Right renal cortex interstitium (tissue), 3 donors: ENCODE measurements at regions not wholly inside any gene's neighbourhood (a gene's known extent, or its start where the extent isn't known, plus 50 kb on each side); places are given as distances from the start of the nearest gene placed in this dataset.

Experiments
- DNase-seq, 3 donors: peaks; one replicate each; pipeline ENCODE4 v3.0.0-alpha.2; 2013; ENCODE audit warnings: low read depth in 3 of 3, low spot score in 2 of 3

DNA sequence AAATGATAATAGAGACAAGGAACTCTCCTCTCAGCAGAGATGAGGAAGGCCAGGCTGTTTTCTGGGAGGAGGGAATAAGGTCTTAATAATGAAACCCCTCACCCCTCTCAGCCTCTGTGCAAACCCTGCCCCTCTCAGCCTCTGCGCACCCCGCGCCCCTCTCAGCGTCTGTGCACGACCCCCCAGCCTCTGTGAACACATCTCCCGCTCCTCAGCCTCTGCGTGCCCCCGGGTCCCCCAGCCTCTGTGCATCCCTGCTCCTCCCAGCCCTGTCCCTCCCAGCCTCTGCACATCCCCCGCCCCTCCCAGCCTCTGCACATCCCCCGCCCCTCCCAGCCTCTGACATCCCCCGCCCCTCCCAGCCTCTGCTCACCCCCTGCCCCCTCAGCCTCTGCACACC is 837.8 kb downstream of the TBC1D22A start:
- no peak for DNase-seq

DNA sequence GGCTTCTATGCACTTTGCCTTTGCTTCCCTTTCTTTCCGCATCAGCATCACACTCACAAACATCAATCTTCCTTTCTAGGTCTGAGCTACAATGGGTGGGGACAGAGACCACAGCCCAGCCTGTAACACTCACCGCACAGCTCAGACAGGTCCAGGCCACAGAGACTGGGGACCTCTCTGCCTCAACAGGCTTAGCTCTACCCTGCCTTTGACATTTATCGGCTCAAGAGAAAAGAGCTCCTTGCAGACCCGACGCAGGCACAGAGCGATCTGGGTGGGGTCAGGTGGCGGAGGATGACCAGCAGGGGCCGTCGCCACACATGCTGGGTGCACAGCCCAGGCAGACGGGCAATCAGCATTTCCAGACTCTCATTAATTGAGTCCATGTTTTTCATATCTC is 837.3 kb downstream of the TBC1D22A start:
- no peak for DNase-seq

- no peak for DNase-seq
Observed at GRCh38 chr22:47598864-47599263, 836.4 kb downstream of the TBC1D22A start.

- DNase-seq: no peak
Observed at GRCh38 chr22:47597041-47597440, 834.6 kb downstream of the TBC1D22A start.

- DNase-seq: no peak
Observed at GRCh38 chr22:47596176-47596690, 833.8 kb downstream of the TBC1D22A start.

GRCh38 chr22:47594836-47595521 is 832.5 kb downstream of the TBC1D22A start:
- DNase-seq: no peak

- no peak for DNase-seq
Observed at GRCh38 chr22:47593911-47594311, 831.5 kb downstream of the TBC1D22A start.

- no peak for DNase-seq
Observed at GRCh38 chr22:47593291-47593690, 830.8 kb downstream of the TBC1D22A start.

DNA sequence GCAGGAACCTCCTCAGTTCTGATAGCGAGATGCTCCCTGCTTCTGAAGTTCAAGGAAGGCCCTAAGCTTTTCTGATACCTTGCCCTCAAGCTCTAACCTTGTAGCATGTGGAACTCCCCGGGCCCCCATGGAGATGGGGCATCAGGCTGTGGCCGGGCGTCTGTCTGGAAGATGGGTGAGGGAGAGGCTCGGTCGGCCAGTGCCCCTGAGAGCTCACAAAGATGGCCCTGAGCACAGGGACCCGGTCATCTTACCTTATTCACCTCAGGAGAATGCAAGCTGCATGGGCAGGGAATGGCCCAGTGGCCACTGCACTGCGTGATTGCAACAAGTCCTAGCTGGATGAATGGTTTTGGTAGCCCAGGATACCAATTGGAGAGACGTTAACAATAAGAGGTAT is 830.3 kb downstream of the TBC1D22A start:
- no peak for DNase-seq

- DNase-seq: no peak
Observed at GRCh38 chr22:47591709-47592108, 829.3 kb downstream of the TBC1D22A start.

- DNase-seq: no peak
Observed at GRCh38 chr22:47591016-47591415, 828.6 kb downstream of the TBC1D22A start.

GRCh38 chr22:47589271-47590250 is 827.1 kb downstream of the TBC1D22A start:
- no peak for DNase-seq

DNA sequence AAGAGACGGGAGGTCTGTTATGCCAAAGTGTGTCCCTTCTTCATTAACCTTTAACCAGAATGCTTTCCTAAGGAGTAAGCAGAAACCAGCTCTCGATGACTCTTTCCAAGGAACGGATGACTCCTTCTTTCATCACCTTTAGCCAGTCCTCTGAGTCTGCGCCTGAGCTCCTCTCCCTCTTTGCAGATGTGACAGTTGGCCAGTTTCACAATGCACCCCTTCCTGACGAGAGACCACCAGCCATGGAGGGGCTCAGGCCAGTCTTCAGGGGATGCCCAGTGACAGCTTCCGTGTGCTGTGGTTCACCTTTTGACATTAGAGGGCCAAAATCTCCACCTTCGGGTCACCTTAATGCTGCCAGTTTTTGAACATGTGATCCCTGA is 826.1 kb downstream of the TBC1D22A start:
- DNase-seq: no peak

DNA sequence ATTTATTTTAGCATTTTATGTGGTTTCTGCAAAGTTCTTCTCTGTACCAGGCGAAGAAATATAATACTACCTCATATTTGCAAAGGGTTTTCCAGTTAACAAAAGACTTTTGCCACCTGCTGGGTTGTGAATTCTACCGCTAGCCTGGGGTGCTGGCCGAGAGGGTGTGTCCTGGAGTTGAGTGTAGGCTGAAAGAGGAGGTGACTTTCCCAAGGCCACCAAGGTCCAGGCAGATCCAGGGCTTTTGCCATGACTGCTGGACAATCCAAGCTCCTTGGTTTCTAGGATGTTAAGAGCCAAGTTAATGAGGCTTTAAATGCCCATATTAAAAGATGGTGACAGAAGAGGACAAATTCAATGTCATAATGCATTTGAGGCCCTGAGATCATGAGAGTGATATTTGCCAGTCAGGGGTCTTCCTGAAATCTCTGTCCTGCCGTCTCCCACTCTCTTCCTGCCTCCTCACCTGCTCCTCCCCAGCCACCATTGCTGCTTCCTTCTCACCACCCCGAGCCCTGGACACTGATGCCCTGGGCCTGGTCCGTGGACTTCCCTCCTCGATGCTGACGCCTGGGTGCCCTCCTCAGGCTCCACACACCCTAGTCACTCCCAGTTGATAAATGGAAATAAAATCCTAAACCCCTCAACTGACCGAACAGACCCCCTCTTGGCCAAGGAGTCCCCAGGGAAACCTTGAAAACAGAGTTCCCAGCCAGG is 825.6 kb downstream of the TBC1D22A start:
- DNase-seq: no peak

DNA sequence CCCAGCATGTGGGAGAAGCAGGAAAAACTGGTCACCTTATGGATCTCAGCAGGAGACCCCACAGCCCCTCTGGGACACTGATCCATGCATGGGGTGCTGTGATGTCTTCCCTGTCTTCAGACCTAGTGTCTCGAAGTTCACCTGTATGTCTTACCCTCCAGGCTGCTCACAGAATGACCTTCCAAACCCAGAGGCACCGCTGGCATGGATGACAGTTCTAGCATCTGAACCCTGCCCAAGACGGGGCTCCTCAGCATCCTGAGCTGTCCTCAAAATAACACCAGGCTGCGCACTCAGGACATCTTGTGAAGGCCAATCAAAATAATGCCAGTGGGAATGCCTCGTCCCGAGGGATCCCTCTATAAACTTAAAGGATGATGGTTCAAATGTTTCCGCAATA is 824.9 kb downstream of the TBC1D22A start:
- no peak for DNase-seq

DNA sequence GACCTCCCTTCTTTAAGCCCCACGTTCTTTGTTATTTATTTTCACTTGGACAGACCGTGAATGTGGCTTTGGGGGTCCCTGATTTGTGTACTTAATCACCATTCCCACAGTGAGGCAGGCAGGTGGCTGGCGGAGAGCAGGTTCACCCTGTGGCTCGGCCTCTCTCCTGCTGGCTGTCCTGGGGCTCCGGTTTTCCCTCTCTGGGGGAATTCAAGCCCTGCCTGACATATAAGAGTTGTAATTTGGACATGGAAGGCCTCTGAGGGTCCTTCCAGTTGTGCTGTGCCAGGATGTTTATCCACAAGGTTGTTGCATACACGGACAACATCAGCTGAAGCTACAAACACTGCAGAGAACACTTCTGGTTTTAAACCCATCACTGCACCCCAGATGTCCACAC is 824.5 kb downstream of the TBC1D22A start:
- no peak for DNase-seq

- no peak for DNase-seq
Observed at GRCh38 chr22:47586038-47586437, 823.6 kb downstream of the TBC1D22A start.

GRCh38 chr22:47583959-47584562 is 821.6 kb downstream of the TBC1D22A start:
- DNase-seq: no peak

GRCh38 chr22:47582067-47582466 is 819.6 kb downstream of the TBC1D22A start:
- DNase-seq: no peak

DNA sequence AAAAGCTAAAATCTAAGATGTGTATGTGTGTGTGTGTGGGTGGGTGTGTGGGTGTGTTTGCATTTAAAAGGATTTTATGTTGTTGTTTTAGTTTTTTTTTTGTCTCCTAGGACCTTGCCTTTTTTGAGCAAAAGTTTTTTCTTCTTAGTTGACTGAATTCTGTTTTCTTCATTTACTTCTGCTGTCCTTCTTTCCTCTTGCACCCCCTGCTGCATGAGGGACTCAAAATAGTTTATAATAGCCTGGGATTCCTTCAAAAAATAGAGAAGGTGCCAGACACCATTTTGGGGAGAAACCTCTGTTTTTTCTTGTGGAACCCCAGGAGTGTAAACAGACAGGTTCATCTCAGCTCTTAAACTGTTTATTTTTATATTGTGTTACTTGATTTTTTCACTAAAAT is 817.7 kb downstream of the TBC1D22A start:
- DNase-seq: no peak

GRCh38 chr22:47576908-47577307 is 814.5 kb downstream of the TBC1D22A start:
- no peak for DNase-seq
